MCF 10A (cell line): ENCODE measurements at regions not wholly inside any gene's neighbourhood (a gene's known extent, or its start where the extent isn't known, plus 50 kb on each side); places are given as distances from the start of the nearest gene placed in this dataset.
"Not testable (repeated sequence)": the region's sequence is repeated elsewhere in the genome, so short reads cannot be mapped to it uniquely, and the experiment has no call there.

Experiments
- BruUV-seq: library from RNA; stranded (reverse); fragments of 400-500 nt; replicated peaks from 2 replicates; lab custom pipeline; 2021; lab: Mats Ljungman, UMichigan
- CTCF ChIA-PET: fragments of 300-600 bp; sonication (Branson Sonifier 250); formaldehyde crosslinking; extraction: SDS; loops from one replicate; lab custom pipeline; 2021; ENCODE audit warnings: antibody characterized with exemption, inconsistent platforms; lab: Yijun Ruan, JAX
- POLR2A ChIA-PET: fragments of 300-600, 350-650 bp; sonication (Branson Sonifier 250); formaldehyde crosslinking; extraction: SDS; loops from one replicate; lab custom pipeline; 2020; ENCODE audit warnings: antibody characterized with exemption, inconsistent platforms; lab: Yijun Ruan, JAX
- DNase-seq: peaks from one replicate; pipeline ENCODE4 v3.0.0-alpha.2; 2018; ENCODE audit not compliant: unreplicated experiment
- H3K27ac Mint-ChIP-seq: one replicate; pipeline ENCODE4 v1.8.0; 2022; ENCODE audit warnings: mild to moderate bottlenecking, low read depth, mixed read lengths; ENCODE audit not compliant: unreplicated experiment
- H3K27me3 Mint-ChIP-seq: one replicate; pipeline ENCODE4 v1.8.0; 2022; ENCODE audit warnings: mixed read lengths; ENCODE audit not compliant: insufficient read depth, unreplicated experiment
- H3K36me3 Mint-ChIP-seq: one replicate; pipeline ENCODE4 v1.8.0; 2022; ENCODE audit warnings: mild to moderate bottlenecking, moderate library complexity, mixed read lengths; ENCODE audit not compliant: insufficient read depth, unreplicated experiment
- H3K4me1 Mint-ChIP-seq: one replicate; pipeline ENCODE4 v1.8.0; 2022; ENCODE audit warnings: mixed read lengths; ENCODE audit not compliant: insufficient read depth, unreplicated experiment
- H3K4me3 Mint-ChIP-seq: one replicate; pipeline ENCODE4 v1.8.0; 2022; ENCODE audit warnings: mild to moderate bottlenecking, moderate library complexity, mixed read lengths; ENCODE audit not compliant: unreplicated experiment
- H3K9me3 Mint-ChIP-seq: one replicate; pipeline ENCODE4 v1.8.0; 2022; ENCODE audit warnings: mixed read lengths; ENCODE audit not compliant: unreplicated experiment
- CTCF ChIP-seq: fragments of 200-600 bp; IDR thresholded peaks from one replicate; pipeline ENCODE4 v1.8.0; 2022; ENCODE audit warnings: antibody characterized with exemption, mild to moderate bottlenecking; ENCODE audit not compliant: unreplicated experiment
- intact Hi-C: fragments of 100-400 bp; cut with micrococcal nuclease; formaldehyde crosslinking; loops from 2 replicates; pipeline ENCODE4 v1.14.1; 2022

- ChIA-PET CTCF (interaction anchor here (0.7 to 0.9 kb wide), 2 partner anchors 10 to 151 kb away, joined by 3 to 4 read pairs; no protein-coding TSS in a partner anchor), POLR2A (interaction anchor here (0.5 to 1.7 kb wide), 7 partner anchors 13 to 1217 kb away, joined by 3 to 18 read pairs (median 4); partner anchors contain the start of gene TFAP2A)
- H3K9me3 Mint-ChIP-seq: peaks cover 27% of the 10 kb centered on the region
- no peak overlapping the region for H3K4me3 Mint-ChIP-seq
- no peak for TF ChIP-seq CTCF
- H3K36me3 Mint-ChIP-seq: no peaks in the 10 kb centered on the region
- H3K27ac Mint-ChIP-seq: peak overlapping the region; percentile 71
- peak; percentile 24 for DNase-seq
- no peaks in the 10 kb centered on the region for H3K27me3 Mint-ChIP-seq
- no TSS peak for BruUV-seq
- intact Hi-C loops: no loop called here
- peaks cover 19% of the 10 kb centered on the region for H3K4me1 Mint-ChIP-seq
These were observed 789.2 kb upstream of the SLC35B3 start for GRCh38 chr6:9224539-9224938.

- H3K27me3 Mint-ChIP-seq, DNase-seq, H3K4me3 Mint-ChIP-seq, intact Hi-C loops, POLR2A ChIA-PET, CTCF ChIA-PET, BruUV-seq, H3K27ac Mint-ChIP-seq, H3K36me3 Mint-ChIP-seq, H3K4me1 Mint-ChIP-seq, H3K9me3 Mint-ChIP-seq: not testable (repeated sequence)
These were observed 778.4 kb upstream of the SLC35B3 start for GRCh38 chr6:9213717-9214116.

- POLR2A ChIA-PET: no interaction called here
- Mint-ChIP-seq H3K4me1 (peaks cover 8% of the 10 kb centered on the region), H3K9me3 (no peaks in the 10 kb centered on the region), H3K27me3 (no peaks in the 10 kb centered on the region), H3K36me3 (no peaks in the 10 kb centered on the region), H3K27ac (no peak overlapping the region), H3K4me3 (no peak overlapping the region)
- no peak for TF ChIP-seq CTCF
- intact Hi-C loops: no loop called here
- DNase-seq: no peak
- CTCF ChIA-PET: interaction anchor here (0.7 kb wide), 1 partner anchor 183 kb away, joined by 3 read pairs; no protein-coding TSS in a partner anchor
- no TSS peak for BruUV-seq
These were observed 773.6 kb upstream of the SLC35B3 start for GRCh38 chr6:9208966-9209365.

- TF ChIP-seq CTCF: no peak
- peaks cover 14% of the 10 kb centered on the region for H3K4me1 Mint-ChIP-seq
- no peaks in the 10 kb centered on the region for H3K27me3 Mint-ChIP-seq
These were observed 770.3 kb upstream of the SLC35B3 start for GRCh38 chr6:9205645-9206044.

More at GRCh38 chr6:9205645-9206044, 770.3 kb upstream of the SLC35B3 start:
- BruUV-seq: no TSS peak
- POLR2A ChIA-PET: interaction anchor here (0.7 to 2.1 kb wide), 3 partner anchors 14 to 32 kb away, joined by 3 to 7 read pairs (median 3); no protein-coding TSS in a partner anchor
- Mint-ChIP-seq H3K36me3 (no peaks in the 10 kb centered on the region), H3K4me3 (no peak overlapping the region), H3K9me3 (no peaks in the 10 kb centered on the region), H3K27ac (no peak overlapping the region)
- intact Hi-C loops: no loop called here
- CTCF ChIA-PET: no interaction called here
- no peak for DNase-seq
